ES-I3 (cell line): ENCODE measurements at regions not wholly inside any gene's neighbourhood (a gene's known extent, or its start where the extent isn't known, plus 50 kb on each side); places are given as distances from the start of the nearest gene placed in this dataset.

Source experiments
- H3K36me3 ChIP-seq: 2 replicates; pipeline ENCODE4 v1.6.1; 2013; ENCODE audit warnings: mild to moderate bottlenecking, low read length, control low read depth, moderate library complexity; ENCODE audit not compliant: insufficient read depth
- H3K4me1 ChIP-seq: 2 replicates; pipeline ENCODE4 v1.6.1; 2013; ENCODE audit warnings: mild to moderate bottlenecking, control low read depth, low read length; ENCODE audit not compliant: insufficient read depth
- H3K9ac ChIP-seq: 2 replicates; pipeline ENCODE4 v1.6.1; 2013; ENCODE audit warnings: low read depth, mild to moderate bottlenecking, low read length, moderate library complexity
- H3K9me3 ChIP-seq: 2 replicates; pipeline ENCODE4 v1.6.1; 2013; ENCODE audit warnings: mild to moderate bottlenecking, low read length, moderate library complexity; ENCODE audit not compliant: control insufficient read depth, insufficient read depth

- no peak overlapping the region for H3K9ac ChIP-seq
- no peaks in the 10 kb centered on the region for H3K36me3 ChIP-seq
- H3K9me3 ChIP-seq, result no peaks in the 10 kb centered on the region; the same call in 1 of the 2 replicates
- H3K4me1 ChIP-seq, result no peaks in the 10 kb centered on the region
Measured at GRCh38 chr2:8019934-8020333, 661.9 kb upstream of the ID2 start.

GRCh38 chr2:8021921-8022320, 659.9 kb upstream of the ID2 start:
- Histone ChIP-seq H3K36me3 (no peaks in the 10 kb centered on the region), H3K4me1 (no peaks in the 10 kb centered on the region), H3K9me3 (no peaks in the 10 kb centered on the region; the same call in 1 of the 2 replicates), H3K9ac (no peak overlapping the region)

- Histone ChIP-seq H3K4me1 (no peaks in the 10 kb centered on the region), H3K9me3 (no peaks in the 10 kb centered on the region; the same call in 1 of the 2 replicates)
Measured at GRCh38 chr2:8022908-8023640, 658.8 kb upstream of the ID2 start.

GRCh38 chr2:8024506-8024905, 657.4 kb upstream of the ID2 start:
- Histone ChIP-seq H3K9ac (no peak overlapping the region), H3K36me3 (no peaks in the 10 kb centered on the region), H3K9me3 (no peaks in the 10 kb centered on the region; the same call in 1 of the 2 replicates), H3K4me1 (no peaks in the 10 kb centered on the region)

More at GRCh38 chr2:8022908-8023640, 658.8 kb upstream of the ID2 start:
- Histone ChIP-seq H3K36me3 (no peaks in the 10 kb centered on the region), H3K9ac (no peak overlapping the region)

GRCh38 chr2:8026381-8026780, 655.5 kb upstream of the ID2 start:
- Histone ChIP-seq H3K4me1 (no peaks in the 10 kb centered on the region), H3K36me3 (no peaks in the 10 kb centered on the region), H3K9me3 (no peaks in the 10 kb centered on the region; the same call in 1 of the 2 replicates), H3K9ac (no peak overlapping the region)

- Histone ChIP-seq H3K4me1 (no peaks in the 10 kb centered on the region), H3K36me3 (no peaks in the 10 kb centered on the region), H3K9ac (no peak overlapping the region), H3K9me3 (no peaks in the 10 kb centered on the region; the same call in 1 of the 2 replicates)
Measured at GRCh38 chr2:8027387-8027786, 654.5 kb upstream of the ID2 start.

- H3K4me1 ChIP-seq, result no peaks in the 10 kb centered on the region
- no peaks in the 10 kb centered on the region for H3K36me3 ChIP-seq
- no peaks in the 10 kb centered on the region; the same call in 1 of the 2 replicates for H3K9me3 ChIP-seq
- H3K9ac ChIP-seq, result no peak overlapping the region
Measured at GRCh38 chr2:8028036-8028435, 653.8 kb upstream of the ID2 start.

- no peaks in the 10 kb centered on the region for H3K9me3 ChIP-seq
- no peak overlapping the region for H3K9ac ChIP-seq
- no peaks in the 10 kb centered on the region for H3K36me3 ChIP-seq
- H3K4me1 ChIP-seq, result no peaks in the 10 kb centered on the region
Measured at GRCh38 chr2:8028436-8028835, 653.4 kb upstream of the ID2 start.

- Histone ChIP-seq H3K36me3 (no peaks in the 10 kb centered on the region), H3K4me1 (no peaks in the 10 kb centered on the region), H3K9ac (no peak overlapping the region), H3K9me3 (no peaks in the 10 kb centered on the region)
Measured at GRCh38 chr2:8028981-8029380, 652.9 kb upstream of the ID2 start.

- Histone ChIP-seq H3K9ac (no peak overlapping the region), H3K4me1 (no peaks in the 10 kb centered on the region), H3K9me3 (no peaks in the 10 kb centered on the region), H3K36me3 (no peaks in the 10 kb centered on the region)
Measured at GRCh38 chr2:8030573-8031303, 651.1 kb upstream of the ID2 start.

- Histone ChIP-seq H3K36me3 (no peaks in the 10 kb centered on the region), H3K9me3 (no peaks in the 10 kb centered on the region), H3K4me1 (no peaks in the 10 kb centered on the region), H3K9ac (no peak overlapping the region)
Measured at GRCh38 chr2:8031370-8031769, 650.5 kb upstream of the ID2 start.

GRCh38 chr2:8033546-8034096, 648.2 kb upstream of the ID2 start:
- Histone ChIP-seq H3K4me1 (no peaks in the 10 kb centered on the region), H3K36me3 (no peaks in the 10 kb centered on the region), H3K9me3 (no peaks in the 10 kb centered on the region), H3K9ac (no peak overlapping the region)

- H3K9ac ChIP-seq, result no peak overlapping the region
- H3K9me3 ChIP-seq, result no peaks in the 10 kb centered on the region
- no peaks in the 10 kb centered on the region for H3K4me1 ChIP-seq
- H3K36me3 ChIP-seq, result no peaks in the 10 kb centered on the region
Measured at GRCh38 chr2:8036366-8036765, 645.5 kb upstream of the ID2 start.

- no peaks in the 10 kb centered on the region for H3K36me3 ChIP-seq
- H3K9ac ChIP-seq, result no peak overlapping the region
Measured at GRCh38 chr2:8039732-8040131, 642.1 kb upstream of the ID2 start.

GRCh38 chr2:8043295-8043694, 638.6 kb upstream of the ID2 start:
- Histone ChIP-seq H3K4me1 (no peaks in the 10 kb centered on the region), H3K9me3 (no peaks in the 10 kb centered on the region), H3K36me3 (no peaks in the 10 kb centered on the region), H3K9ac (no peak overlapping the region)

More at GRCh38 chr2:8039732-8040131, 642.1 kb upstream of the ID2 start:
- no peaks in the 10 kb centered on the region for H3K9me3 ChIP-seq
- no peaks in the 10 kb centered on the region for H3K4me1 ChIP-seq
